ENCODE measurements at regions not wholly inside any gene's neighbourhood (a gene's known extent, or its start where the extent isn't known, plus 50 kb on each side); places are given as distances from the start of the nearest gene placed in this dataset.
"Not testable (repeated sequence)": the region's sequence is repeated elsewhere in the genome, so short reads cannot be mapped to it uniquely, and the experiment has no call there.

DNA sequence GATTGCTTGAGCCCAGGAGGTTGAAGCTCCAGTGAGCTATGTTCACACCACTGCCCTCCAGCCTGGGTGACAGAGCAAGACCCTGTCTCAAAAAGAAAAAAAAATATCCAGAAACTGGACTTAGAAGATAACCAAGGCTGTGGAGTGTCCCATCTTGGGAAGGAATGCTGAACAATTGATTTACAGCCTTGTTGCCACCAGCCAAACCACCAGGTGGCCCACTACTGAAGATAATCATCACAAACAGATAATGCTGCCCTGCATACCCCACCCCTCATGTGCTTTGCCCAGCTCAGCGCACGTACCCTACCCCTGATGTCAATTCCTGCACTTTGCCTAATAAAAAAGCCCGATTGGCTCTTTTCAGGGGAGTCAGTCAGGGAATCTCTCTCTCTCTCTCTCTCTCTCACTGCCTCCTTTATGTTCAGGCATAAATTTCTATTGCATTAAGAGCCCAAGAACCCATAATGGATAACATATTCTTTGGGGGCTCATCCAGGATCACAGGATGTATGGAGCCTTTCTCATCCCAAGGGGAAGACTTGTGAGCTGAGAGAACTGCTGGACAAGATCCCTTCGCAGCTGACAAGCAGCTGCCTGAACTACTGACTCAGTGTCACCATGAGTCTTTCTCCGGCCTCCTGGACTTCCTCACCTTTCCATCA lies 166.4 kb downstream of the CD24 start:
- Mint-ChIP-seq H3K4me3 (no peak overlapping the region), H3K27me3 (peaks cover 4% of the 10 kb centered on the region), H3K9me3 (peaks cover 29% of the 10 kb centered on the region), H3K4me1 (no peaks in the 10 kb centered on the region), H3K36me3 (no peaks in the 10 kb centered on the region), H3K27ac (no peak overlapping the region)
- DNase-seq: no peak
- CTCF ChIA-PET: no interaction called here

DNA sequence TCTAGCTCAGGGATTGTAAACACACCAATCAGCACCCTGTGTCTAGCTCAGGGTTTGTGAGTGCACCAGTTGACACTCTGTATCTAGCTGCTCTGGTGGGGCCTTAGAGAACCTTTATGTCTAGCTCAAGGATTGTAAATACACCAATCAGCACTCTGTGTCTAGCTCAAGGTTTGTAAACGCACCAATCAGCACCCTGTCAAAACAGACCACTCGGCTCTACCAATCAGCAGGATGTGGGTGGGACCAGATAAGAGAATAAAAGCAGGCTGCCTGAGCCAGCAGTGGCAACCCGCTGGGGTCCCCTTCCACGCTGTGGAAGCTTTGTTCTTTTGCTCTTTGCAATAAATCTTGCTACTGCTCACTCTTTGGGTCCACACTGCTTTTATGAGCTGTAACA lies 168.3 kb downstream of the CD24 start:
- H3K4me3 Mint-ChIP-seq, H3K27ac Mint-ChIP-seq, H3K4me1 Mint-ChIP-seq, H3K36me3 Mint-ChIP-seq, CTCF ChIA-PET, H3K27me3 Mint-ChIP-seq, DNase-seq: not testable (repeated sequence)
- peaks cover 19% of the 10 kb centered on the region for H3K9me3 Mint-ChIP-seq

DNA sequence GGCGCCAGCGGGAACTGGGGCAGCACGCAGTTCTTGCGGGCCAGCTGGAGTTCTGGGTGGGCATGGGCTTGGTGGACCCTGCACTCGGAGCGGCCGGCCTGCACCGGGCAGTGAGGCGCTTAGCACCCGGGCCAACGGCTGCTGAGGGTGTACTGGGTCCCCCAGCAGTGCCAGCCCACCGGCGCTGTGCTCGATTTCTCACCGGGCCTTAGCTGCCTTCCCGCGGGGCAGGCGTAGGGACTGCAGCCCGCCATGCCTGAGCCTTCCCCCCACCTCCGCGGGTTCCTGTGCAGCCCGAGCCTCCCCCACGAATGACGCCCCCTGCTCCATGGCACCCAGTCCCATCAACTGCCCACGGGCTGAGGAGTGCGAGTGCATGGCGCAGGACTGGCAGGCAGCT lies 168.8 kb downstream of the CD24 start:
- Mint-ChIP-seq H3K9me3 (peaks cover 14% of the 10 kb centered on the region), H3K4me1 (no peaks in the 10 kb centered on the region), H3K4me3 (no peak overlapping the region), H3K36me3 (no peaks in the 10 kb centered on the region), H3K27ac (no peak overlapping the region), H3K27me3 (peaks cover 4% of the 10 kb centered on the region)
- CTCF ChIA-PET: no interaction called here
- DNase-seq: no peak

DNA sequence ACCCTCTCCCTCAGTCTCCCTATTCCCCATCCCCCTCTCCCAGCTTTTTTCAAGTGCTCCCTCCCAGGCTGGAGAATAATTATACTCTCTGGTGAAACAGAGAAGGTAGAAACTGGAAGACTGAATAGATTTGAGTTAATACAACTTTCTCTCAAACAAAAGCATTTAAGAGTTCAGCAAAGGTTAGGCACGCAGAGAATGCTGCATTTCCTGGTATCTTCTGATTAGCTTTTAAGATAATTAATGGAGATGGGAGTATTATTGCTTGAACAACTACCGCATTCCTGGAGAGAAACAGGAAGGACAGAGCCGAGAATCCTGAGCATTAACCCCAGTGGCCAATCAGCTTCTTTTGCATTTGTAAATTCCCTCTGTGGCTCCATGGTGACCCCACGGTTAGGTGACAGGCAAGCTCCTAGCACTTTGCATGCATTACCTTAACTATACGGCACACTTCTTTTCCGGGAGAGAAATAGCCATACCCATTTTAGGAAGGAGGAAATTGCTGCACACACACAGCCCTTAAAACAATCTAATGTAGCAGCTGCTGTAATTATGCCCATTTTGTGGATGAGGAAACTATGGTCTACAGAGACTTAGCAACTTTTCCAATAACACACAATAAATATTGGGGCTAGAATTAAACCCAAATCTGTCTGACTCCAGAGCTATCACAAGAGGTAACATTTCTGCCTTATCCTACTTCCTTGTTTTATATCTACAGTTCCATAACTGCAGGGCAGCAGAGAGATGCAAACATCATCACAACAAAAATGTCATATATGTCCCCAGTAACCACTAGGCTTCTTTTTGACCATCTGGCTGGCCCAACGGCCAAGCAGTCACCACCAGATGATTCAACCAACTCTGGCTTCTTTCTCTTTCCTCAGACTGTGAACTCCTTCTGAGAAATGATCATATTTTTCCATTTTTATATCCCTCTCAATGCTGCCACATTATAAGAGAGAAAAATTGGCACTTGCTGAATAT lies 169.9 kb downstream of the CD24 start:
- H3K4me1 Mint-ChIP-seq: no peaks in the 10 kb centered on the region
- no peak overlapping the region for H3K27ac Mint-ChIP-seq
- H3K9me3 Mint-ChIP-seq: peaks cover 10% of the 10 kb centered on the region
- CTCF ChIA-PET: no interaction called here
- no peak overlapping the region for H3K4me3 Mint-ChIP-seq
- H3K27me3 Mint-ChIP-seq: peaks cover 11% of the 10 kb centered on the region
- H3K36me3 Mint-ChIP-seq: no peaks in the 10 kb centered on the region
- DNase-seq: no peak

DNA sequence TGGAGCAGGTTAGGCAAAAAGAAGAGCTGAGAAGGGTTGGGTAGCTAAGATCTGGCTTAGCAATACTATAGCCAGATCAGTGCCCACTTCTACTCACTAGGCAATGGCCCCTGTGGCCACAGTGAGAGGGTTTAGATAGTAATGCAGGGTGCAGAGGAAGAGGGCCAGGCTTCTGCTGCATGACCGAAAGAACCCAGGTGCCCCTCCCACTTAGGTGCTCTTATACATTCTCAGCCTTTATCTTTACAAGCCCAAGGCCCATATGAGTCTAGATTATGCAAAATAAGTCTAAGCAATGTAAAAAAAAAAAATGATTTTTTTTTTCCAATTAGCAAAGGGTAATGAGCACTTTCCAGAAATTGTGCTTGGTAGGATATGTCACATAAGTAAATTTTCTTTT lies 171.3 kb downstream of the CD24 start:
- Mint-ChIP-seq H3K36me3 (no peaks in the 10 kb centered on the region), H3K9me3 (peaks cover 4% of the 10 kb centered on the region), H3K27me3 (peaks cover 22% of the 10 kb centered on the region), H3K4me3 (no peak overlapping the region), H3K4me1 (peaks cover 4% of the 10 kb centered on the region), H3K27ac (no peak overlapping the region)
- CTCF ChIA-PET: no interaction called here
- DNase-seq: no peak

DNA sequence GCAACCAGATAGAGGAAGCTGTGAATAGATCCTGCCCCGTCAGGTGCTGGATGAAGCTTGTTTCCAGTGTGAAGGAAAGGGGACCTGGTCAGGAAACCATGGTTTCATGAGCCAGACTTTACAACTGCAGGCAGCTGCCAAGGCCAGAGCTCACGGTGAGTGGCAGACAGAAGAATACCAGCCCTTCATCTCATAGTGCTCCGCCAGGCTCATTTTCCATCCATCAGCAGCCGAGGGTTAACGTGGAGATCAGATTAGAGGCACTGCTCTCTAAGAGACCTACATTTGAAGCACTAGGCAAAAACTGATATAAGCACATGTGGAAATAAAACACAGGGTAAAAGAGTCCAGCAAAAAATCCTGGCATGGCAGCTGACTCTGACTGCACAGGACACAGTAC lies 172.4 kb downstream of the CD24 start:
- peaks cover 29% of the 10 kb centered on the region for H3K27me3 Mint-ChIP-seq
- no peak overlapping the region for H3K4me3 Mint-ChIP-seq
- CTCF ChIA-PET: no interaction called here
- peaks cover 4% of the 10 kb centered on the region for H3K4me1 Mint-ChIP-seq
- H3K9me3 Mint-ChIP-seq: peaks cover 3% of the 10 kb centered on the region
- no peaks in the 10 kb centered on the region for H3K36me3 Mint-ChIP-seq
- H3K27ac Mint-ChIP-seq: no peak overlapping the region
- DNase-seq: no peak

DNA sequence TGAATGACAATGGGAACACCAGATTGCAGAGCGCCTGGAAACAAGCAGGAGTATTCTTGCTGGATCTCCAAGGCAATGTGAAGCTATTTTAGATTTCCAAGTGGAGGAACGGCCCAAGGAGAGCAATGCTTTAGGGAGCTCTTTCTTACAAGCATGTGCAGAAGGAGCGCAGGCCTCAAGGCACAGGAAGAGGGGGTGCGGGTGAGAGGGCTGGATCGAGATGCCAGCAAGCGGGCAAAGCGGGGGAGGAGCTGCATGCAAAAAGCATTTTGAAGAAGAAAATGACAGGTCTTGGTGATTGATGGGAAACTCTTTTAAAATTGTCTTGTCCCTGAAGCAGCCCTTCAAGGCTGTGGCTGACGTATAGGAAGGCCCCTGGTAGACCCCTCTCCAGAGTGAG lies 171.9 kb downstream of the QRSL1 start:
- Mint-ChIP-seq H3K4me1 (peaks cover 4% of the 10 kb centered on the region), H3K9me3 (no peaks in the 10 kb centered on the region), H3K4me3 (no peak overlapping the region), H3K27ac (no peak overlapping the region), H3K36me3 (no peaks in the 10 kb centered on the region), H3K27me3 (peaks cover 32% of the 10 kb centered on the region)
- no peak for DNase-seq
- CTCF ChIA-PET: no interaction called here

DNA sequence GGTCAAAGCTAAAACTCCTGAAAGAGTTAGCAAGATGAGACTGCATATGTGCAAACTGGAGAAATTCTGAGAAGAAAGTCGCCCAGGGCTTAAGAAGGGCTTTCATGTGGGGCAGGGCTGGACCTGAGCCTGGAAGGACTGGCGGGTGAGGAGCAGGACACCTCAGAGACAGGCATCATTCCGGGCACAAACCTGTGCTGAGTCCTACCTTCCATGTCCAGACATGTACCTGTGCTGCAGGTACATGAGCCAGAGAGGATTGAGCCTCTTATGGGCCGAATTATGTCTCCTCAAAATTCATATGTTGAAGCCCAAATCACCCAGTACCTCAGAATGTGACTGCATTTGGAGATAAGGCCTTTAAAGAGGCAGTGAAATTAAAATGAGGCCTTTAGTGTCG lies 171.0 kb downstream of the QRSL1 start:
- H3K9me3 Mint-ChIP-seq: no peaks in the 10 kb centered on the region
- no peak overlapping the region for H3K4me3 Mint-ChIP-seq
- CTCF ChIA-PET: no interaction called here
- no peak overlapping the region for H3K27ac Mint-ChIP-seq
- DNase-seq: no peak
- H3K27me3 Mint-ChIP-seq: peaks cover 35% of the 10 kb centered on the region
- H3K36me3 Mint-ChIP-seq: no peaks in the 10 kb centered on the region
- peaks cover 4% of the 10 kb centered on the region for H3K4me1 Mint-ChIP-seq

DNA sequence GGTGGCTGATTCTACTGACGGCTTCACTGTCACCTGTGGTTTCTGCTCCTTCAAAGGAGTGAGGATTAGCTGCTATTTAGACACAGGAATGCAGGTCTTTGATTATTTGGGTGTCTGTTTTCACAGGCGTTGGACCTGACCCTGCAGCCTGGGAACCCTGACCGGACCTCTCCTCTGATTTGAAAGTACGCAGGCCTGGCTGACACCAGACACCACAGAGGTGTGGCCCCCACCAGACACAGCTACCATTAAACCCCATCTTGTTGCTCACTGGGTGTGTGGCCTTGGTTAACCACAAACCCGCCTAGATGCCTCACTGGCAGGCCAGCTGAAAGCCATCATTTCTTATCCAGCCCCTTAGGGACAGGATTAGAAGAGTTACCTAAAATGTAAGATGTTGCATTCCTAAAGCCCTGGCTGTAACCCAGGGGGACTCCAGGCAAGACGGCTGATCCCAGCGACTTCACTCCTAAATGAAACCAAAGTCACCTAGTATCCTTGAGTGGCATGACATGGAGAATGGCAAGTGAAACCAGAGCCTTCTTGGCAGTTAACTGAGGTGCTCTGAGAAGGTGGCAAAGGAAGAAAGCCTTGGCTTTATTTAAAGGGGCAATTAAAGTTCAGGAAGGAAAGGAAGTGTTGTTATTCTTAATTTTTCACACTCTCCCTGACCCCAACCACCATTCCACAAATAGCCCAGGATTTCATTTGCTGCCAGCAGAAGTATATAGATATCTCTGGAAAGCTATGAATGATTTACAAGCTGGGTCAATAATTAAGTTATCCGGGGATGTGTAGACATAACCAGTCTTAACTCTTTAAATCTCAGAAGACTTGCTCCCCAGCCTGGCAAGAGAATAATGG lies 169.9 kb downstream of the QRSL1 start:
- no peak overlapping the region for H3K27ac Mint-ChIP-seq
- no peak overlapping the region for H3K4me3 Mint-ChIP-seq
- H3K4me1 Mint-ChIP-seq: peaks cover 4% of the 10 kb centered on the region
- no peaks in the 10 kb centered on the region for H3K9me3 Mint-ChIP-seq
- CTCF ChIA-PET: no interaction called here
- H3K27me3 Mint-ChIP-seq: peaks cover 35% of the 10 kb centered on the region
- H3K36me3 Mint-ChIP-seq: no peaks in the 10 kb centered on the region
- DNase-seq: no peak

DNA sequence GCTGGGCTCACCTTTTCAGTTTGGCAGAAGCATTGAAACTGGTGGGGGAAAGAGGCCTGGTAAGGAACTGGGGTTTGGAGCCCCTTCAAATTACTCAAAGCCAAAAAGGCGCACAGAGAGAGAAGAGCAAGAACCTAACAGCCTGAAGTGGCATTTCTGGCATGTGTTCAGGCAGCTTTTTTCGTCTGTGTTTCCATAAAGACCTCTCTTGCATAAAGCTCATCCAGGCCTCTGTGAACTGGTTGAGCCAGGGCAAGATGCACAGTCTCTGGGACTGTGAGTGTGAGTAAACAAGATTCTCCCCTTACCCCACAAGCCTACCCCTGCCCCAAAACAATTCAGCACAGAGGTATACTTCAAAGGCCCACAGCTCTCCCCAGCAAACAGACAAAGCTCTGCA lies 167.8 kb downstream of the QRSL1 start:
- H3K4me1 Mint-ChIP-seq: peaks cover 4% of the 10 kb centered on the region
- H3K36me3 Mint-ChIP-seq: no peaks in the 10 kb centered on the region
- no peak overlapping the region for H3K4me3 Mint-ChIP-seq
- CTCF ChIA-PET: no interaction called here
- peaks cover 40% of the 10 kb centered on the region for H3K27me3 Mint-ChIP-seq
- H3K9me3 Mint-ChIP-seq: no peaks in the 10 kb centered on the region
- no peak overlapping the region for H3K27ac Mint-ChIP-seq
- no peak for DNase-seq

DNA sequence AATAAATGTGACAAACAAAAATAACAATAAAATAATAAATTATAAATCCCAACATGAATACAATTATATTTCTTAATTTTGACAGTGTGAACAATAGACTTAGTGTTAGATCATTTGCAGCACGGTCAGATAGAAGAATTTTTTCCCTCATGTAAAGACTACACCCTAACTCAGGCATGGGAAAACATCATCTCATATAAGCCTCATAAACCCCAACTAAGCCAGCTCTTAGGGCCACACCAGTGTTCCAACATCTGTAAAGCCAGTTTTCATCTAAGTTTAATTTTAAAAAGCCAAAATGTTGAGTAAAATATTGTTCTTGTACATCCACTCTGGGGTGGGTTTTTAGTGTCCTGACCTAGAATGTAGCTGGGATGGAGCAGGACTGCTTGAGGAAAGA lies 167.4 kb downstream of the QRSL1 start:
- Mint-ChIP-seq H3K27me3 (peaks cover 40% of the 10 kb centered on the region), H3K9me3 (no peaks in the 10 kb centered on the region), H3K4me3 (no peak overlapping the region), H3K4me1 (peaks cover 4% of the 10 kb centered on the region), H3K36me3 (no peaks in the 10 kb centered on the region), H3K27ac (no peak overlapping the region)
- no peak for DNase-seq
- CTCF ChIA-PET: no interaction called here

DNA sequence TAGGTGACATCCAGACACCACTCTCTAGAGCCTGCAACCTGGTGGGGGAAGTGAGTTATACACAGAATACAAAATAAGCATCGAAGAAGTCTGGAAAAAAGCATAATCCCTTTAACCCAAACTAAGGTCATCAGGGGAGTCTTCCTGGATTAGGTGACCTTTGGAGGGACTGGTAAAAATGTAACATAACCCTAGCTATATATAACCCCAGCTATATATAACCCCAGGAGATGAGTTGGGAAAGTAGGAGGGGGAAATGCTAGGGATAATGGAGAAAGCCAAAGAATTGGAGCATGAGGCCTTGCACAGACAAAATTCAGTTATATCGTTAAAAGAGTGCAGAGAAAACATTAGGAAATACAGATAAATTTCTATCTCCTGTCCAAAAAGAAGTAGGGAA lies 164.8 kb downstream of the QRSL1 start:
- Mint-ChIP-seq H3K4me3 (no peak overlapping the region), H3K4me1 (peaks cover 2% of the 10 kb centered on the region), H3K36me3 (no peaks in the 10 kb centered on the region), H3K27ac (no peak overlapping the region), H3K9me3 (no peaks in the 10 kb centered on the region), H3K27me3 (peaks cover 36% of the 10 kb centered on the region)
- CTCF ChIA-PET: no interaction called here
- no peak for DNase-seq

DNA sequence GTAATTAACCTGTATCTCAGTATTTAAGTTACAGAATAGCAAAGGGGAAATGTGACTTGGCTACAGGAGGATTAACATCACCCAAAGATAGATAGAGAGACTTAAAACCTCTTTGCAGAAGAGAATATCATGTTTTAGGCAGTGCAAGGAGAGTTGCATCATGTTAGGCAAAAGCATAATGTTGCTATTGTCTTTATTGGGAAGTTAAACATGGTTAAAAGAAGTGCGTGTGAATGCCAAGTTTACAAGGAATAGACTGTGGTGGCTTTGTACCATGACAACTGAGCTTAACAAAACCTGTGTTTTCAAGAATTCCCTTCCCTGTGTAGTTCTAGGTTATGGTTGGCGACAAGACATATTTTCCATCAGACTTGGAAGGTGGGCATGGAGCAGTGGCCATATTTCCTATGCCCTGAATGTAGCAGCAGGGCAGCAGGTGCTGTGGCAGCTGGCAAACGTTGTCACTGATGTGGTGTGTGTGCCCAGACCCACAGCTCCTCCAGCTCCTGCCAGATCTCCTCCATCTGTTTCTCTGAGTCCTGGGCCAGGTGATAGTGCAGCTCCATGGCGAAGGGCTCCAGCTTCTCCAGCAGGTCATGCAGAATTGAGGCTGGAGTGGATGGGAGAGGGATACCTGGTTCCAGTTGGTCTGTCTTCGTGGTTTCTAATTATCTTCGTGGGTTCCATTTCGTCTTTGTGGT lies 163.3 kb downstream of the QRSL1 start:
- CTCF ChIA-PET: no interaction called here
- no peak overlapping the region for H3K4me3 Mint-ChIP-seq

DNA sequence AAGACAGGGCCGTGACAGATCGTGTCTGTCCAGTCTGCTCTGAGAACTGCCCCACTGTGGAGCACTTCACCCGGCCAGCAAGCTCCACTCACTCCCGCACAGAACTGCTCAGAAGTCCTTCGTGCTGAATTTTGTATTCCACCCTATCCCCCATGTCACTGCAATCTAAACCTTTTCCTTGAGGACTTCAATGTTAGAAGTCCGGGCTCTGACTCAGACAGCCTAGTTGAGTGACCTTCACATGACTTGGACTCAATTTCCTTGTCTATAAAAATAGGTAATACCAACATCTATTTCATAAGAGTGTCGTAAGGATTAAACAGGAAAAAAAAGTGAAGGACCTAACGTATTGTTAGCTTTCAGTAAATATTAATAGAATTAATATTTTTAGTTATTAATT lies 161.6 kb downstream of the QRSL1 start:
- no peaks in the 10 kb centered on the region for H3K36me3 Mint-ChIP-seq
- no peaks in the 10 kb centered on the region for H3K9me3 Mint-ChIP-seq
- H3K4me3 Mint-ChIP-seq: no peak overlapping the region
- no peak for DNase-seq
- CTCF ChIA-PET: no interaction called here
- peaks cover 27% of the 10 kb centered on the region for H3K27me3 Mint-ChIP-seq
- H3K4me1 Mint-ChIP-seq: no peaks in the 10 kb centered on the region
- no peak overlapping the region for H3K27ac Mint-ChIP-seq

More for the DNA sequence above, 163.3 kb downstream of the QRSL1 start:
- Mint-ChIP-seq H3K27me3 (peaks cover 31% of the 10 kb centered on the region), H3K9me3 (no peaks in the 10 kb centered on the region), H3K36me3 (no peaks in the 10 kb centered on the region), H3K4me1 (no peaks in the 10 kb centered on the region), H3K27ac (no peak overlapping the region)
- no peak for DNase-seq
